ENCODE measurements at regions not wholly inside any gene's neighbourhood (a gene's known extent, or its start where the extent isn't known, plus 50 kb on each side); places are given as distances from the start of the nearest gene placed in this dataset.

DNA sequence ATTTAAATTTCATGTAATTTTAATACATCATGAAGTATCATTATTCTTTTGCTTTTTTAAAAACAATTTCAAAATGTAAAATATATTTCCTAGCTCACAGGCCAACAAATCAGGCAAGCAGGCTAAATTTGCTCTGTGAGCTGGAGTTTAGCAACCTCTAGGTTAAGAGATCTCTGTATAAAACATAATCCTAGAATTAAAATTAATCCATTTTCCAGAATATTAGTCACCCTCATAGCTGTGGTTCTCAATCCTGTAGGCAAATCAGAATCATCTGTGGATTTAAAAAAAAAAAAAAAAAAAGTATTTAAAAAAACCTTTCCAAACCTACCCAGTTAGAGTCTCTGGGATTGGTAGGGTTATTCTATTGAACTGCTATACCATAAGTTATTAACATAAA, 209.7 kb downstream of the MINAR1 start:
- H3K23me2 ChIP-seq (ENCODE audit: low read depth, low read length), result no peaks in the 10 kb centered on the region
- peaks cover 0 to 1% (median 0%) of the 10 kb centered on the region in 4 experiments; a peak in 1 of 7 replicates for H3K27me3 ChIP-seq (replicated peaks in 1 of 4; ENCODE audit: control insufficient read depth in 3 of 4, extremely low read depth in 1 of 4, insufficient read depth in 3 of 4, low read length in 3 of 4)
- no peaks in the 10 kb centered on the region for H4K20me1 ChIP-seq (replicated peaks in 1 of 2; ENCODE audit: control insufficient read depth in 1 of 2, insufficient read depth in 2 of 2, low read length in 2 of 2)
- no peak overlapping the region for H3K56ac ChIP-seq (replicated peaks; ENCODE audit: insufficient read length, low read depth, low read length)
- no peak overlapping the region for H3K9ac ChIP-seq (replicated peaks in 1 of 4; ENCODE audit: extremely low read depth in 1 of 4, low read depth in 3 of 4, low read length in 3 of 4)
- H3K23ac ChIP-seq (ENCODE audit: insufficient read length), result no peak overlapping the region
- H3K36me3 ChIP-seq (ENCODE audit: control insufficient read depth in 2 of 4, insufficient read depth in 4 of 4, low read length in 3 of 4), result no peaks in the 10 kb centered on the region
- H4K5ac ChIP-seq (ENCODE audit: insufficient read length, low read depth, low read length), result no peak overlapping the region
- H4K91ac ChIP-seq (replicated peaks; ENCODE audit: insufficient read length, low read length), result no peak overlapping the region
- DNase-seq (ENCODE audit: low read depth in 1 of 2, low spot score in 2 of 2) (no peak), FAIRE-seq (no peak)
- H3K4ac ChIP-seq (replicated peaks; ENCODE audit: insufficient read length, low read depth, low read length), result no peak overlapping the region
- no peak overlapping the region for H3K4me2 ChIP-seq (ENCODE audit: insufficient read depth in 1 of 2, low read depth in 2 of 2, low read length in 2 of 2)
- no peak overlapping the region for H3K4me3 ChIP-seq (ENCODE audit: extremely low read depth in 1 of 4, insufficient read depth in 2 of 4, low read depth in 3 of 4, low read length in 4 of 4)
- TF ChIP-seq SIN3A (conservative IDR thresholded peaks at IDR 0.05 in 1 of 2, IDR thresholded peaks at IDR 0.05 in 1 of 2; ENCODE audit: low read depth in 1 of 2, low read length in 2 of 2) (no peak), ASH2L (IDR thresholded peaks at IDR 0.05; ENCODE audit: low read length) (no peak), EZH2 (IDR thresholded peaks at IDR 0.05; ENCODE audit: low read depth, low read length, severe bottlenecking) (no peak), POLR2AphosphoS5 (IDR thresholded peaks at IDR 0.05; ENCODE audit: low read depth, low read length) (no peak), KDM5A (IDR thresholded peaks at IDR 0.05; ENCODE audit: low read length) (no peak), CHD2 (IDR thresholded peaks at IDR 0.05; ENCODE audit: low read length) (no peak), RBBP5 (IDR thresholded peaks at IDR 0.05; ENCODE audit: borderline replicate concordance, low read depth, low read length) (no peak), JUN (IDR thresholded peaks at IDR 0.05; ENCODE audit: low read depth, low read length) (no peak), SRF (IDR thresholded peaks at IDR 0.05; ENCODE audit: low read depth, low read length) (no peak)
- TF ChIP-seq, protein P1, sequence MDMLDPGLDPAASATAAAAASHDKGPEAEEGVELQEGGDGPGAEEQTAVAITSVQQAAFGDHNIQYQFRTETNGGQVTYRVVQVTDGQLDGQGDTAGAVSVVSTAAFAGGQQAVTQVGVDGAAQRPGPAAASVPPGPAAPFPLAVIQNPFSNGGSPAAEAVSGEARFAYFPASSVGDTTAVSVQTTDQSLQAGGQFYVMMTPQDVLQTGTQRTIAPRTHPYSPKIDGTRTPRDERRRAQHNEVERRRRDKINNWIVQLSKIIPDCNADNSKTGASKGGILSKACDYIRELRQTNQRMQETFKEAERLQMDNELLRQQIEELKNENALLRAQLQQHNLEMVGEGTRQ (IDR thresholded peaks at IDR 0.05; ENCODE audit: low read length), result no peak
- TF ChIP-seq, protein P2, sequence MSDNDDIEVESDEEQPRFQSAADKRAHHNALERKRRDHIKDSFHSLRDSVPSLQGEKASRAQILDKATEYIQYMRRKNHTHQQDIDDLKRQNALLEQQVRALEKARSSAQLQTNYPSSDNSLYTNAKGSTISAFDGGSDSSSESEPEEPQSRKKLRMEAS (IDR thresholded peaks at IDR 0.05), result no peak
- TF ChIP-seq, protein P3, sequence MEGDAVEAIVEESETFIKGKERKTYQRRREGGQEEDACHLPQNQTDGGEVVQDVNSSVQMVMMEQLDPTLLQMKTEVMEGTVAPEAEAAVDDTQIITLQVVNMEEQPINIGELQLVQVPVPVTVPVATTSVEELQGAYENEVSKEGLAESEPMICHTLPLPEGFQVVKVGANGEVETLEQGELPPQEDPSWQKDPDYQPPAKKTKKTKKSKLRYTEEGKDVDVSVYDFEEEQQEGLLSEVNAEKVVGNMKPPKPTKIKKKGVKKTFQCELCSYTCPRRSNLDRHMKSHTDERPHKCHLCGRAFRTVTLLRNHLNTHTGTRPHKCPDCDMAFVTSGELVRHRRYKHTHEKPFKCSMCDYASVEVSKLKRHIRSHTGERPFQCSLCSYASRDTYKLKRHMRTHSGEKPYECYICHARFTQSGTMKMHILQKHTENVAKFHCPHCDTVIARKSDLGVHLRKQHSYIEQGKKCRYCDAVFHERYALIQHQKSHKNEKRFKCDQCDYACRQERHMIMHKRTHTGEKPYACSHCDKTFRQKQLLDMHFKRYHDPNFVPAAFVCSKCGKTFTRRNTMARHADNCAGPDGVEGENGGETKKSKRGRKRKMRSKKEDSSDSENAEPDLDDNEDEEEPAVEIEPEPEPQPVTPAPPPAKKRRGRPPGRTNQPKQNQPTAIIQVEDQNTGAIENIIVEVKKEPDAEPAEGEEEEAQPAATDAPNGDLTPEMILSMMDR (IDR thresholded peaks at IDR 0.05; ENCODE audit: control extremely low read depth in 1 of 3, insufficient read depth in 1 of 3, low read depth in 1 of 3, low read length in 3 of 3), result no peak
- no peak overlapping the region for H2AK5ac ChIP-seq (ENCODE audit: low read depth, low read length)
- H3K79me1 ChIP-seq (ENCODE audit: low read depth, low read length), result no peaks in the 10 kb centered on the region
- H3K27ac ChIP-seq (ENCODE audit: low read depth, low read length), result no peak overlapping the region
- H2BK120ac ChIP-seq (replicated peaks; ENCODE audit: low read depth, low read length), result no peak overlapping the region
- POLR2A ChIA-PET (ENCODE audit: partially characterized antibody), result no interaction called here
- no peaks in the 10 kb centered on the region for H3K79me2 ChIP-seq (ENCODE audit: control insufficient read depth in 1 of 2, insufficient read depth in 2 of 2, low read length in 2 of 2)
- peaks cover 14 to 17% of the 10 kb centered on the region in 2 experiments for H3K9me3 ChIP-seq (ENCODE audit: insufficient read depth in 2 of 2, low read depth in 1 of 2, low read length in 1 of 2)
- CTCF ChIA-PET (ENCODE audit: partially characterized antibody), result interaction anchor here (1.2 to 1.5 kb wide), 3 partner anchors 14 to 302 kb away, joined by 3 to 5 read pairs (median 3); no protein-coding TSS in a partner anchor
- no peak overlapping the region for H2BK5ac ChIP-seq (ENCODE audit: low read depth, low read length)
- H2AFZ ChIP-seq (ENCODE audit: low read length), result no peak overlapping the region
- no peaks in the 10 kb centered on the region for H3K4me1 ChIP-seq (replicated peaks in 1 of 4; ENCODE audit: control insufficient read depth in 3 of 4, insufficient read depth in 4 of 4, low read length in 3 of 4)
- H3K14ac ChIP-seq (ENCODE audit: insufficient read length), result no peak overlapping the region
- no peak overlapping the region for H3K18ac ChIP-seq (ENCODE audit: extremely low read depth, low read length)
- no peak overlapping the region for H2BK20ac ChIP-seq (ENCODE audit: low read length)
- no peak overlapping the region for H4K8ac ChIP-seq (ENCODE audit: extremely low read depth, insufficient read depth, low read length)
- H2BK15ac ChIP-seq (ENCODE audit: low read length), result no peak overlapping the region
- no peak overlapping the region for H2BK12ac ChIP-seq (ENCODE audit: low read depth, low read length)

All from H1 (cell line).